Bone marrow (tissue), 2 donors: ENCODE measurements at regions not wholly inside any gene's neighbourhood (a gene's known extent, or its start where the extent isn't known, plus 50 kb on each side); places are given as distances from the start of the nearest gene placed in this dataset.
"Not testable (repeated sequence)": the region's sequence is repeated elsewhere in the genome, so short reads cannot be mapped to it uniquely, and the experiment has no call there.

ENCODE experiments used
- DNase-seq, 2 donors: peaks; one replicate each; lab custom pipeline; 2025; lab: John Stamatoyannopoulos, UW

DNA sequence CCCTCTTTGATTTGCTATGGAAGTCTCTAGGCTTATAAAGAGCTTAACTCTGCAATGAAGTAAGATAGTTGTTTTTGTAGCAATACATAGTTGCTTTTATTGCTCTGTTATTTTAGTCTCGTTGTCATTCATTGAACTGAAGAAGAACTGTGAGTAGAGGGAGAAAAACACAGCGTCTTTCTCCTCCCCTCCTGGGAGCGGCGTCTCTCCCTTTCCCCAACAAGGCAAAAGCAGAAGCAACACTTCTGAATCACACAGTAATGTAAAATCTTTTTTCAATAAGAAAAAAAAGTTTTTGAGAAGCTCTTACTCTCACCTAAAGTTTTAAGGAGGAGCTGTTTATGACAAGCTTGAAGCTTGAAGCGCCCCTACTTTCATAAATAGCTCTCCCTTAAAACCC lies 119.3 kb upstream of the SLC7A14 start:
- DNase-seq, result no peak

DNA sequence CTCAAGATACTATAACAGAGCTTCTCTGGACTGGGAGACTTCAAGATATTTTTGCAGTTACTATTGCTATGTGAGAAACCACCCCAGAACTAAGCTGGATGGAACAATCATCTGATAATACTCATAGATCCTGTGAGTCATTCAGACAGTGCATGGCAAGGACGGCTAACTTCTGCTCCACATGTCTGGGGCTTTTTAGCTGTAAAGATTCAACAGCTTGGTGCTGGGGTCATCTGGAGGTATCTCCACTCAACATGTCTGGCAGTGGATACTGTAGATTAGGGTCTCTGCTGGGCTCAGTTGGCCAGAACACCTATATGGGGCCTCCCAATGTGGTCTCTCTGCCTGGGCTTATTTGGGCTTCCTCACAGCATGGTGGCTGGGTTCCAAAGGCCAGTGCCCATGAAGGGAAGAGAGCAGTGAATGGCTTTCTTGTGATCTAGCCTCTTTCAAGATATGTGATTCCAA lies 117.3 kb upstream of the SLC7A14 start:
- DNase-seq, result no peak

DNA sequence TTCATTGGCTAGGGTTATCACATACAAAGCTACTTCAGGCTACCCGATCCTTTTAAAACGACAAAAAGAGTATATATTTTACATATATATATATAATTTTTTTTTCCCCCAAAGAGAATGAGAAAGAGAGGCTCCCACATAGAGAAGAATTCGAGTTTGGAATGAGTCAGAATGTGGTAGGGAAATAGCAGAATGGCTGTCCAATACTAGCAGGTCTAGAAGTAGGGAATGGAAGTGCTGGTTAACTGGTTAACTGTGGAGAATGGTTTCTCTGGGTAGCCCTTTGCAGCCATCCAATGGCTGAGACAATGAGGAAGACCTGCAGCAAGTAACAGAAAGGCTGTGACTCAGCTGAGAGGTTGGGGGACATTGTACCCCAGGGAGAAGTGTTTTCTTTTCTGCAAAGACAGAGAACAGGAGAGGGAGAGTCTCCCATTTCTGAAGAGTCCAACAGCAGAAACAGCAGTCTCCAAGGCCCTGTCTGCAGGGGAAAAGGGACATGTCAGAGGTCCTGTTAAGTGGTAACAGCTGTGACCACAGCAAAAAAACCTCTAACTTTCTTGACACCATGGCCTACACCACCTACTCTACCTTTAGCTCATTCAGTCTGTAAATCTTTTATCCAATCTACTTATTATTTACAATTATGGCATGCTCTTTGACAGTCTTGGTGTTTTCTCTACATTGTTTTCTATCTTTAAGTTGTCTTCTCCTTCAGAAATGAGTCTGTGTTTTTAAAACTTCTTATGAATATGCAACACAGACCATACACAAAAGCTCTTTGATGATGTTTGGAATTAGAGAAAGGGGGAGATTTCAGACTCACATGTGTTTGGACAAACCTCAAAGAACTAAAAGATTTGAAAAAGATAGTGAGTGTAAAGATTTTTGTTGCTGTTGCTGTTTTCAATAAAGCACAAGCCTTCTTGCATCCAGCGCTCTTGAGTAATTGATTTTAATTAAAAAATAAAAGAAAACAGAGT lies 116.1 kb upstream of the SLC7A14 start:
- no peak for DNase-seq

DNA sequence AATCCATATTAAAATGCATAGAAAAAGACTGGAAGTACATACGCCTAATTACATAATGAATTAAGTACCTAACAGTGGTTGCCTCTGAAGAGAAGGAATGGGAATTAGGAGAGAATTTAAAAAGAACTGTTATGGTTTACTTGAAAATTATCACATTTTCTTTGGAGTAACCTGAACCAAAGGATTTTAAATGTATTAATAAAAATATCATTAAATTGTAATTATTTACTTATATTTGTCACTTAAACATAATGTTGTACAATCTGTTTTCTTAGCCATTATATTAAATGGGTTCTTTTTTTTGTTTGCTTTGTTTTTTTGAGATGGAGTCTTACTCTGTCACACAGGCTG lies 114.2 kb upstream of the SLC7A14 start:
- DNase-seq, result no peak

DNA sequence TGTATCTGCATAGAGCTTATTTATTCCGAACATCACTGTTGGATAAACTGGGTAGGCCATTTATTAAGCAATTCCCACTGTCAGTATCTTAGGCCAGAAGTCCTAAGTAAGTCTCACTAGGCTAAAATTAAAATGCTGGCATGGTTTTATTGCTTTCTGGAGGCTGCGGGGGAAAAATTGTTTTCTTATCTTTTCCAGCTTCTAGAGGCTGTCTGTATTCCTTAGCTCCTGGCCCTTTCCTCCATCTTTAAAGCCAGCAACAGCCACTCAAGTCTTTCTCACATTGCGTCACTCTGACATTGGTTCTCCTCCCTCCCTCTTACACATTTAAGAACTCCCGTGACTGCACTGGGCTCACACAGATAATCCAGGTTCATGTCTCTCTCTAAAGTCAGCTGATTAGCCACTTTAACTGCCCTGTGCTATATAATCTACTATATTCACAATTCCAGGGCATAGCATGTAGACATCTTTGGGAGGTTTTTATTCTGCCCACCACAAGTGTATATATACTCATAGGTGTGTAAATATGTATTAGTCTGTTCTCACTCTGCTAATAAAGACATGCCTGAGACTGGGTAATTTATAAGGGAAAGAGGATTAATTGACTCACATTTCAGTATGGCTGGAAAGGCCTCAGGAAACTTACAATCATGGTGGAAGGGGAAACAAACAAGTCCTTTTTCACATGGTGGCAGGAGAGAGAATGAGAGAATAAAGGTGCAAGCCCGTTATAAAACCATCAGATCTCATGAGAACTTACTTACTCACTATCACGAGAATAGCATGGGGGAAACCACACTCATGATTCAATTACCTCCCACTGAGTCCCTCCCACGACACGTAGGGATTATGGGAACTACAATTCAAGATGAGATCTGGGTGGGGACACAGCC lies 113.5 kb upstream of the SLC7A14 start:
- DNase-seq, result no peak

DNA sequence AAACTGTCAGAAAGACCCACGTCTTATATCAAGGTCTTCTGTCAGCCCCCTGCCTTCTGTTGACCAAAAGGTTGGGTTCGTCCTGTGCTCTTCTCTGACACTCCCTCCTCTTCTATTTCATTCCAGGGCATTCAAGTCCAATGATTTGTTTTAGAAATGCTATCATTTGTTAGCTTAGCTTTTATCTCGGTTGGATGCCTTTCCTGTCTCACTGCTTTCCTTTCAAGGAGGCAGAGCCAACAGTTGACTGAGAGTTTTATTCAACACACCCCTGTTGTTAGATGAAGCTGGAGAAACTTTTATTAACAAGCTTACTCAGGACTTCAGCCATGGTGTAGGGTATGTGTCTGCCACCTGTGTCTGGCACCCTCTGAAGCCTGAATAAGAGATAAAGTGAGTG lies 112.0 kb upstream of the SLC7A14 start:
- no peak for DNase-seq

DNA sequence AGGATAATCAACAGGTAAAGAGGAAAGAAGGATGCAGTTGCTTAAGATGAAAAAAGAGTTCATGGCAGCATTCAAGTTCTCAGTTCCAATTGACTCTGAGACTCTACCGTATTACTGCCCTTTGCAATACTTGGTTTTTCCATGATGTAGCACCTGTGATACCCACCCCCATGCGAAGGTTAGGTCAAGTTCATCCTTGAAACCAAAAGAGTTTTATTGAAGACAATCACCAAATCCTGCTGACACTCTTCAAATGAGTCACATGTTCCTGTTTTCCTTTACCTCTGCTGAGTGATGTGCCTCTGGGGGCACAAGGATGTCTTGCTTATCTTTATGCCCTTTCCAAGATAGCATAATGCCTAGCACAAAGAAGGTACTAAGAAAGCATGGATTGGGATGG lies 111.3 kb upstream of the SLC7A14 start:
- DNase-seq, result no peak

DNA sequence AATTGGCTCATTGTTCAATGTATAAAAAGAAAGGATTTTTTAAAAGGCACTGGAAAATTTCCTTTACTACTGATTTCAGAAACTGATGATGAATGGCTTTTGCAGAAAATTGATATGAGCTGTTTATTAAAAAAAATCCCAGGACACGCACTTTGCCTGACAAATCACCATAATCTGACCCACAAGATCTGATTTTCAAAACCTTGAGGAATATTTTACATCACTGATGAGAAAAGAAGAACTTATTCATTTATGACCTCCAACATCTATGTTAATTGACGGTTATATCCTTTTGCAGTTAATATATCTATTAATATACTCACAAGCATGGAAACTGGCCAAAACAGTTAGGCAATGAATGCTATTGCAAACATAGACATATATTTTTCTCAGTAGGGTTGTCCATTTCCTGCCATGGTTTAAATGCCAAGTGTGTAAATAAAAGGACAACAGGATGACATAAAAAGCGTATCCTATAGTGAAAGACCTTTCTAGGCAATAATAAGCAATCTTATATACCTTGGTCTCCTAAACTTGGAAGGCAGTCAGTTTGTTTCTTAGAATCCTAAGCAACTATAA lies 109.7 kb upstream of the SLC7A14 start:
- DNase-seq, result no peak

DNA sequence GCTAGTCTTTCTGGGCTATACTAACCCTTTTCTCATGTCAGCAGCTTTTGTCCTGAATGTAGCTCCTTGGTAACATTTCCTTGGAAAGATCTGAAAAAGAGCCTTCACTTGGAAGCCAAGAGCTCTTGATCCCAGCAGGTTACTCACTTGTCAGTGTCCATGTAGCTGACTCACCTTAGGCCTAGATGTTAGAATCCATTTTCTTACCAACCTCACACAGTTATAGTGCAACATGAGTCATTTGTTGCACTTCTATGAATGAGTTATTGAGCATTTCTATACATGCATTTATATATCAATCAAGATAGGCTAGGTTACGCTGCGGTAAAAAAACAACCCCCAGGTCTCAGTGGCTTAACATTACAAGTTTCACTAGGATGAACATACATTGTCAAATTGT lies 106.8 kb upstream of the SLC7A14 start:
- DNase-seq, result no peak

DNA sequence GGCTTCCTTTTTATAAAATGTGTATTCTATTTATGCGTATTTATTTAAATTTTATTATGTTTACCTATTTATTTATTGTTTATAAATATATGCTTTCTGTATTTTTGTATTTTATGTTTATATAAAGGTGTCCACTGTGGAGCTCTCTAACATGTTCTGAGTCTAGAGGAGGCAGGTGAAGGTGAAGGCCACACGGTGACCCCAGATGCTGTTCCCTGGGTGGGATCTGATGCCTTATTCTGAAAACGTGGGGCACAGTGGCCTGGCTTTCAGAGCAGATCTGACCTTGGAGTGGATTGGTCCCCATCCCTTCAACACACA lies 104.7 kb upstream of the SLC7A14 start:
- DNase-seq, result no peak

DNA sequence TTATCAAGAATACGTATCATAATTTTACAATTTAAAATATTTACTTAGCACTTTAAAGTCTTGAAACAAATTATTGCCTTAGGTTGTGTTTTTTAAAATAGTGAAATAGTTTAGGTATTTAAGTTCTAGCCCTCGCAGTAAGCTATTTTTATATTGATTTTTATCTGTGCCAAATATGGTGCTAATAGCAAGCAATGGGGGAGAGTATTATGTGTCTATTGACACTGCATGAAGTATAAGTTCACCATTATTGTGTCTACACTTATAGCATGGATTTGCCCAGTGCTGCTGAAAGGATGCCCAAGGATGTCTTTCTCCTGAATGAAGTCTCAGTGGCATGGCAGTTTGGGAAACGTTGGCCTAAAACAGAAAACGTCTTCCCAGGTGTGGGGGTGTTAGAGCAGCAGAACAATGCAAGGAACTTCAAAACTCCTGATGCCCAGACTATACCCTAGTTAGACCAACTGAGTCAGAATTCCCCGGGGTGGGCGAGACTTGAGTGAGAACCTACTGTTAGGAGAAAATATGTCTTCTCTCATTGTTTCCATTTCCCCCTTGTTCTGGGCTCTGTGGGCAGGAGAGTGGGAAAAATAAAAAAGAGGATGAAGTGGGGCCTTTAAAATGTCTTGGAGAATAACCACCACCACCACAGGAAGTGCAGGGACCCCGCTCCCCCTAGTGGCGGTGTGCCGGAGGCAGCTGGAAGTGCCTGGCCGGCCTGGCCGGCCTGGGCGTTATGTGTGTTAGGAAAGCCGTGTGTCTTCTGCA lies 104.2 kb upstream of the SLC7A14 start:
- DNase-seq, result peak in 1 of 2 donors; percentile 1

DNA sequence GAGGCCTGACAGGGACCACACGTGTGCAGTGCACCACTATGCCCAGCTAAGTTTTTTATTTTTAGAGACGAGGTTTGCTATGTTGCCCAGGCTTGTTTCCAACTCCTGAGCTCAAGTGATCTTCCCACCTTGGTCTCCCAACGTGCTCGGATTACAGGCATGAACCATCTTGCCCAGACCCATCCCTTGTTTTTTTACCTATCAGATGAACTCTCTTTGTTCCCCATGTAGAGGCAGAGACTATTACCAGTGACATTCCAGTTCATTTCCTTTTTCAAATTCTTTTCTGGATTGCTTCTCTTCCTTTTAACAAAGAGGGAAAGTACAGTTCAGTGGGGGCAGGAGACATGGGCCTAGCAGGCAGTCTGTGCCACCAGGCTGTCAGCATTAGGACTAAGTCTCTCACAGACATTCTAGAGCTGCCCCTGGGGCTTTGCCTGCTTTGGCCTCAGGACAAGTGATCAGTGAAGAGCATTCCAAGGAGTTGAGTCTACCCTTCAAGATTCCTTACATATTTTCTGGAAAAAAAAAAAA lies 103.5 kb upstream of the SLC7A14 start:
- DNase-seq, result no peak

DNA sequence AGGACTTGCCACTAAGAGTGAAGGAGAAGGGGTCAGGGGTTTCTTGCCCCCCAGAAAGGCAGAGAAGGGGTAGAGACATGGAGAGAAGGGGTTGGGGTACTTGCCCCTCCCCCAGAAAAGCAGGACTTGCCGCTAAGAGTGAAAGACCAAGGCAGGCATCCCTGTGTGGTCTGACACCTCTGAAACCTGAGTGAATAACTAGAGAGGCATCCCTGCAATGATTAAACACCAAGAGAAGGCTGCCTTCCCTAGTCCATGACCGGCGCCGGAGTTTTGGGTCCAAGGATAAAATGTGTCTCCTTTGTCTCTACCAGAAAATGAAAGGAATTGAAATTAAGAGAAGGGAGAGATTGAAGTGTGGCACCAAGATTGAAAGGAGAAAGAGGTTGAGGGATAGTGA lies 102.3 kb upstream of the SLC7A14 start:
- DNase-seq, result not testable (repeated sequence)

DNA sequence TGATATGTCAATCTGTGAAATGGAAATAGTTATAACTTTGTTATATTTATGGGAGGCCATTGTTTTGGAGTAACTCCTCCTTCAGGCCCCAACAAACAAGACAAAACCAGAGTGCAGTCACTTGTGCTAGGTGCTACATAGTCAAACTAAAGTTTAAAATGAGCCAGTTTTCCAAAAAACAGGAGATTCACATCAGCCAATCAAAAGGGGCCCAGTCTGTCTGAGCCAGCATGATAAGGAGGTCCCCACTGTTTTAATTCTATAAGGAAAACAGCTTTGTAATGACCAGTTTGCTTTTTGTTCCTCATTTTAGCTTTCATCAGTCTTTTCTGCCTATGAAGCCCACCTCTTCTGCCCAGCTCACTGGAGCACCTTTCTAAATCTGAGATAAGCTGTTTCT lies 94.7 kb upstream of the SLC7A14 start:
- DNase-seq, result no peak

DNA sequence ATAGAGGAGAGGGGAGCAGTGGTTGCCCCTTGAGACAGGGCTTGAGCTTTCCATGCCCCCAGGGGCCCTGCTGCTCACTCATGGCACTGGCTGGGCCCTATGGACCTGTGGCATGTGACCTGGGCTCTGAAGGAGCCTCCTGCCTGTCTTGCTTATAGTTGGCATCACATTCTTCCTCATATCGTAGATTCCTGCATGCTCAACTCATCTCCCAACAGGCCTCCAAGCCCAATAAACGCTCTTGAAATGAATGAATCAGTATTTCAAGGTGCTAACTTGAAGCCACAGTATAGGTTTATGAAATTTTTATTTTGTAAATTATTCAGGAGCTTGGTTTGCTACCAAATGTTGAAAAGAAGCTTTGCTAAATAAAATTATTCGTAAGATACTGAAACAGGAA lies 93.3 kb upstream of the SLC7A14 start:
- no peak for DNase-seq

DNA sequence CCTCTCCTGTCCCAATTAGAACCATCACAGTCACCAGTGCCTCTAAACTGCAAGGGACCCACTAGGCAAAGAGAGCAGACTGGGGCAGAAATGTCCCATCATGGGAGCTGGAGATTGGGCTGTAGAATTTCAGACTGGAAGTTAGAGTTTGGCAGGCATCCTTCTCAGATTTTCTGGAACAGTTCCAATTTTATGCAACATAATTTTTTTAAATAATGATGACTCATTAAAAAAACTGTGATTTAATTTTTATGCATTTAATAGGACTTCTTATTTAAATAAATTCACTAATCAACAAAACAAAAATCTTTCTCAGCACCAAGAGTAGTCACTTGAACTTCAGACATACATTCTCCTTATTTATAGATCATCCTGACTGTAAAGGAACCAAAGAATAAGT lies 84.6 kb upstream of the SLC7A14 start:
- no peak for DNase-seq

DNA sequence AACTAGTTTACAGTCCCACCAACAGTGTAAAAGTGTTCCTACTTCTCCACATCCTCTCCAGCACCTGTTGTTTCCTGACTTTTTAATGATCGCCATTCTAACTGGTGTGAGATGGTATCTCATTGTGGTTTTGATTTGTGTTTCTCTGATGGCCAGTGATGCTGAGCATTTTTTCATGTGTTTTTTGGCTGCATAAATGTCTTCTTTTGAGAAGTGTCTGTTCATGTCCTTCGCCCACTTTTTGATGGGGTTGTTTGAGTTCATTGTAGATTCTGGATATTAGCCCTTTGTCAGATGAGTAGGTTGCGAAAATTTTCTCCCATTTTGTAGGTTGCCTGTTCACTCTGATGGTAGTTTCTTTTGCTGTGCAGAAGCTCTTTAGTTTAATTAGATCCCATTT lies 77.1 kb upstream of the SLC7A14 start:
- not testable (repeated sequence) for DNase-seq

DNA sequence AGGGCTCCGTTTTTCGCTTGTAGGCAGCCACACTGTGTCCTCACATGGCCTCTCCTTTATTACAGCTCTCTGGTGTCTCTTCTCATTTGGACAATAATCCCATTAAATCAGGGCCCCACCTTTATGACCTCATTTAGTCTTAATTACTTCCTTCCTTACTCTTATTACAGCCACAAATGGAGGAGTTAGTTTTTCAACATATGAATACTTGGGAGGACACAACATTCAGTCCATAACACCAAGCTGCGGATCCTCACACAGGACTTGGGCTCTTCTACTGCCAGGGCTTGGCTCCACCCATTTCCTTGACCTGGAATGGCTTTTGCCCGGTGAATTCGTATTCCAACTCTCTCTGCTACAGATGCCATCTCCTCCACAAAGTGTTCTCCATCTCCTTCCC lies 74.3 kb upstream of the SLC7A14 start:
- no peak for DNase-seq

DNA sequence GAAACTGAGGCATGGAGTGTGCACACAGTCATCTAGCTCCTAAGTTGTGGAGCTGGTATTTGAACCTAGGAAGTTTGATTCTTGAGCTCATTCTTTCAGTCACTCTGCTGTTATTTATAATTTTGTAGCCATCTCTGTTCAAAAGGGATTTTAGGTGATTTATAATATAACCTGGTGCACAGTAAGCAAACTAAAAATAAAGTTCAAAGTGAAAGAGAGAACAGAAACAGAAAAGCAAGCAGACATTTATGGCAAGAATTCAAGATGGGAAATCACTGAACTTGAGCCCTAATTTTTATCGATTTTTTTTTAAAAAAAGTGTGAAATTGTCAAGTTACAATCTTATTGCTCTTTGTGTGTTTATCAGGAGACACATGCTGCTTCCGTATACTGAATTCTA lies 71.4 kb upstream of the SLC7A14 start:
- DNase-seq, result no peak

DNA sequence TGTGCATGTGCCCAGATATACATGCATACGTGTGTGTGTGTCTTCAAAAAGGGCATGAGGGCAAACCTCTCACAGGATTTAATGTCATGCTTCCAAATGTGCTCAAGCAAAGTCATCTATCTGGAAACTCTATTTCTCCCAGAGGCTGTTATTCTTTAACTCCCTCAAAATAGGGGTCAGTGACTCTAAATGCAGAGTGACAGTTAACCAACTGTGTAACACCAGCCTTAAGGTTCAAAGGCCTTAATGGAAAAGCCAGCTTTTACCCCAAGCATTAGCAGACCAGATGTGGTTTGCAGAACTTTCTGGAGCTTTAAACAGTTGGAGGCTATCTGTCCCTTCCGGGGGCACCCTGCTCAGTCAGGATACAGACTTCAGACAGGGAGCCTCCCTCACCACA lies 70.4 kb upstream of the SLC7A14 start:
- DNase-seq, result no peak

DNA sequence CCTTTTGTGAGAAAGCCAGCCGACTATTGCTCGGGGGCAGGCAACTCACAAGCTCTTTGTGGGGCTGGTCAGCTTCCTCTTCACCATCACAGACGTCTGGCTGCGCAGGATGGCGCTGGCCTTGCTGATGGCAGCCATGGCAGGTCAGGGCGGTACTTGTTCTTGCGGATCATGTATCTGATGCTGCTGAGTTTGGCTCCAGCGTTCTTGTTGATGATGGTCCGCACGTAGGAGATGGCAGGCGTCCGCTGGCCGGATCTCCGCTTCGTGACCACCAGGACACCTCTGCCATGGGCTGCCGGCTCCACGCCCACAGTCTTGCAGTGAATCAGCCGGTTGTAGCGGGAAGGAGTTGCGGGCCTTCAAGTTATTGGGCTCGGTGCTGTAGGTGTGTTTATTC lies 67.9 kb upstream of the SLC7A14 start:
- DNase-seq, result no peak
